H1 (cell line): ENCODE measurements at regions not wholly inside any gene's neighbourhood (a gene's known extent, or its start where the extent isn't known, plus 50 kb on each side); places are given as distances from the start of the nearest gene placed in this dataset.

Experiments
- CTCF ChIA-PET: fragments of 300-600 bp; sonication (Branson Sonifier 250); formaldehyde crosslinking; loops from one replicate; lab custom pipeline; 2021; ENCODE audit not compliant: partially characterized antibody; lab: Charles Lee
- POLR2A ChIA-PET: fragments of 300-600 bp; sonication (Branson Sonifier 250); formaldehyde crosslinking; loops from one replicate; lab custom pipeline; 2021; ENCODE audit warnings: inconsistent platforms; ENCODE audit not compliant: partially characterized antibody; lab: Charles Lee
- DNase-seq, 2 experiments: peaks; one replicate each; pipeline versions ENCODE4 v3.0.0 to v3.0.0-alpha.2; 2010 to 2022; ENCODE audit warnings: low spot score in 2 of 2, low read depth in 1 of 2, mixed read lengths in 1 of 2
- FAIRE-seq: peaks from 2 replicates; lab custom pipeline; 2011; peaks lifted over from hg19 to GRCh38; lab: Jason Lieb, UNC
- H2AFZ ChIP-seq: 2 replicates; pipeline ENCODE4 v1.8.1; 2012; ENCODE audit warnings: low read length, inconsistent platforms
- H2AK5ac ChIP-seq: 2 replicates; pipeline ENCODE4 v1.6.1; 2013; ENCODE audit warnings: low read depth, low read length
- H2BK120ac ChIP-seq: replicated peaks from 2 replicates; pipeline ENCODE3; 2013; ENCODE audit warnings: low read depth, low read length, inconsistent platforms
- H2BK12ac ChIP-seq: 2 replicates; pipeline ENCODE4 v1.6.1; 2013; ENCODE audit warnings: low read depth, low read length
- H2BK15ac ChIP-seq: 2 replicates; pipeline ENCODE4 v1.6.1; 2013; ENCODE audit warnings: low read length
- H2BK20ac ChIP-seq: 2 replicates; pipeline ENCODE4 v1.6.1; 2013; ENCODE audit warnings: low read length
- H2BK5ac ChIP-seq: 2 replicates; pipeline ENCODE4 v1.6.1; 2013; ENCODE audit warnings: low read depth, low read length
- H3K14ac ChIP-seq: 2 replicates; pipeline ENCODE4 v1.6.1; 2013; ENCODE audit warnings: inconsistent platforms; ENCODE audit not compliant: insufficient read length
- H3K18ac ChIP-seq: 2 replicates; pipeline ENCODE4 v1.6.1; 2013; ENCODE audit warnings: low read length; ENCODE audit errors: extremely low read depth
- H3K23ac ChIP-seq: 2 replicates; pipeline ENCODE4 v1.6.1; 2013; ENCODE audit warnings: inconsistent platforms; ENCODE audit not compliant: insufficient read length
- H3K23me2 ChIP-seq: 2 replicates; pipeline ENCODE4 v1.6.1; 2013; ENCODE audit warnings: low read depth, low read length
- H3K27ac ChIP-seq: 2 replicates; pipeline ENCODE4 v1.6.1; 2011; ENCODE audit warnings: low read depth, low read length, inconsistent platforms
- H3K27me3 ChIP-seq, 4 experiments: replicated peaks in 1 of 4; 1 replicate in 1 of 4; 2 replicates in 3 of 4; pipeline versions ENCODE4 v1.6.1 to v1.8.1; 2011 to 2013; ENCODE audit warnings: low read length in 3 of 4, mild to moderate bottlenecking in 3 of 4, inconsistent platforms in 2 of 4, mixed read lengths in 2 of 4, moderate library complexity in 1 of 4; ENCODE audit not compliant: control insufficient read depth in 3 of 4, insufficient read depth in 3 of 4; ENCODE audit errors: extremely low read depth in 1 of 4
- H3K36me3 ChIP-seq, 4 experiments: 2 replicates each; pipeline versions ENCODE4 v1.6.1 to v1.8.1; 2011 to 2013; ENCODE audit warnings: mild to moderate bottlenecking in 4 of 4, low read length in 3 of 4, moderate library complexity in 2 of 4, control low read depth in 1 of 4, inconsistent platforms in 1 of 4; ENCODE audit not compliant: insufficient read depth in 4 of 4, control insufficient read depth in 2 of 4
- H3K4ac ChIP-seq: replicated peaks from 2 replicates; pipeline ENCODE3; 2013; ENCODE audit warnings: low read length, low read depth, mixed read lengths, inconsistent platforms; ENCODE audit not compliant: insufficient read length
- H3K4me1 ChIP-seq, 4 experiments: replicated peaks in 1 of 4; 1 replicate in 1 of 4; 2 replicates in 3 of 4; pipeline versions ENCODE4 v1.6.1 to v1.8.1; 2011 to 2013; ENCODE audit warnings: low read length in 3 of 4, inconsistent platforms in 2 of 4, mixed read lengths in 1 of 4; ENCODE audit not compliant: insufficient read depth in 4 of 4, control insufficient read depth in 3 of 4
- H3K4me2 ChIP-seq, 2 experiments: 2 replicates each; pipeline versions ENCODE4 v1.6.1 to v1.8.1; 2011 to 2013; ENCODE audit warnings: low read depth in 2 of 2, low read length in 2 of 2, control low read depth in 1 of 2, inconsistent platforms in 1 of 2, mild to moderate bottlenecking in 1 of 2; ENCODE audit not compliant: insufficient read depth in 1 of 2
- H3K4me3 ChIP-seq, 4 experiments: fragments of 200-600, 300-600 bp in 1 of 4; sonication (generic), shearing (Covaris generic), sonication (Bioruptor Twin) in 1 of 4; 2 replicates each; pipeline versions ENCODE4 v1.5.1 to v1.8.1; 2011 to 2016; ENCODE audit warnings: low read length in 4 of 4, low read depth in 3 of 4, control low read depth in 2 of 4, inconsistent platforms in 2 of 4, mild to moderate bottlenecking in 2 of 4, mixed read lengths in 1 of 4, moderate library complexity in 1 of 4; ENCODE audit not compliant: insufficient read depth in 2 of 4; ENCODE audit errors: extremely low read depth in 1 of 4
- H3K56ac ChIP-seq: replicated peaks from 2 replicates; pipeline ENCODE3; 2013; ENCODE audit warnings: low read depth, mild to moderate bottlenecking, mixed read lengths, low read length, inconsistent platforms; ENCODE audit not compliant: insufficient read length
- H3K79me1 ChIP-seq: 2 replicates; pipeline ENCODE4 v1.6.1; 2013; ENCODE audit warnings: low read depth, low read length, control low read depth
- H3K79me2 ChIP-seq, 2 experiments: 2 replicates each; pipeline versions ENCODE4 v1.6.1 to v1.8.1; 2012 to 2013; ENCODE audit warnings: low read length in 2 of 2, mild to moderate bottlenecking in 2 of 2, inconsistent platforms in 1 of 2; ENCODE audit not compliant: insufficient read depth in 2 of 2, control insufficient read depth in 1 of 2
- H3K9ac ChIP-seq, 4 experiments: replicated peaks in 1 of 4; 1 replicate in 1 of 4; 2 replicates in 3 of 4; pipeline versions ENCODE4 v1.6.1 to v1.8.1; 2011 to 2013; ENCODE audit warnings: low read depth in 3 of 4, low read length in 3 of 4, control low read depth in 2 of 4, mild to moderate bottlenecking in 2 of 4, moderate library complexity in 2 of 4, inconsistent platforms in 1 of 4; ENCODE audit errors: extremely low read depth in 1 of 4
- H3K9me3 ChIP-seq, 2 experiments: 2 replicates each; pipeline versions ENCODE4 v1.6.1 to v1.8.1; 2012 to 2013; ENCODE audit warnings: mild to moderate bottlenecking in 2 of 2, moderate library complexity in 2 of 2, control low read depth in 1 of 2, inconsistent platforms in 1 of 2, low read depth in 1 of 2, low read length in 1 of 2, mixed read lengths in 1 of 2; ENCODE audit not compliant: insufficient read depth in 2 of 2
- H4K20me1 ChIP-seq, 2 experiments: replicated peaks in 1 of 2; 2 replicates each; pipeline versions ENCODE3 to v1.8.1; 2011 to 2013; ENCODE audit warnings: inconsistent platforms in 2 of 2, low read length in 2 of 2, mild to moderate bottlenecking in 1 of 2; ENCODE audit not compliant: insufficient read depth in 2 of 2, control insufficient read depth in 1 of 2
- H4K5ac ChIP-seq: 2 replicates; pipeline ENCODE4 v1.6.1; 2013; ENCODE audit warnings: low read length, low read depth, mixed read lengths, inconsistent platforms; ENCODE audit not compliant: insufficient read length
- H4K8ac ChIP-seq: 2 replicates; pipeline ENCODE4 v1.8.0; 2013; ENCODE audit warnings: mild to moderate bottlenecking, moderate library complexity, low read length, inconsistent platforms; ENCODE audit not compliant: insufficient read depth; ENCODE audit errors: extremely low read depth
- H4K91ac ChIP-seq: replicated peaks from 2 replicates; pipeline ENCODE3; 2013; ENCODE audit warnings: low read length, mixed read lengths, inconsistent platforms; ENCODE audit not compliant: insufficient read length
- BACH1 ChIP-seq: IDR thresholded peaks from 2 replicates; pipeline ENCODE4 v1.6.1; 2012; ENCODE audit warnings: low read length, improper control_type of control experiment
- BRCA1 ChIP-seq: IDR thresholded peaks from 2 replicates; pipeline ENCODE4 v1.6.1; 2012; ENCODE audit warnings: low read depth, low read length, improper control_type of control experiment
- E2F6 ChIP-seq: IDR thresholded peaks from 2 replicates; pipeline ENCODE4 v1.6.1; 2012; ENCODE audit warnings: inconsistent platforms
- GTF2F1 ChIP-seq: IDR thresholded peaks from 2 replicates; pipeline ENCODE4 v1.6.1; 2012; ENCODE audit warnings: low read depth, low read length, improper control_type of control experiment, borderline replicate concordance
- MAFK ChIP-seq: IDR thresholded peaks from 2 replicates; pipeline ENCODE4 v1.6.1; 2012; ENCODE audit warnings: low read depth, mild to moderate bottlenecking, improper control_type of control experiment, low read length
- POLR2AphosphoS5 ChIP-seq: IDR thresholded peaks from 2 replicates; pipeline ENCODE4 v1.6.1; 2011; ENCODE audit warnings: low read depth, low read length
- POU5F1 ChIP-seq: IDR thresholded peaks from 2 replicates; pipeline ENCODE4 v1.6.1; 2011; ENCODE audit warnings: low read depth, mild to moderate bottlenecking, low read length, moderate library complexity
- RBBP5 ChIP-seq: IDR thresholded peaks from 2 replicates; pipeline ENCODE4 v1.7.1; 2012; ENCODE audit warnings: low read depth, mild to moderate bottlenecking, inconsistent platforms, low read length, moderate library complexity, borderline replicate concordance
- RFX5 ChIP-seq: IDR thresholded peaks from 2 replicates; pipeline ENCODE4 v1.6.1; 2011; ENCODE audit warnings: low read depth, low read length, improper control_type of control experiment, borderline replicate concordance
- SIN3A ChIP-seq, 2 experiments: IDR thresholded peaks in 1 of 2; conservative IDR thresholded peaks in 1 of 2; 2 replicates each; pipeline ENCODE4 v1.6.1; 2011 to 2012; ENCODE audit warnings: low read length in 2 of 2, improper control_type of control experiment in 1 of 2, low read depth in 1 of 2, mild to moderate bottlenecking in 1 of 2
- SIRT6 ChIP-seq: IDR thresholded peaks from one replicate; pipeline ENCODE4 v1.7.1; 2012; ENCODE audit warnings: low read length, inconsistent platforms
- SIX5 ChIP-seq: IDR thresholded peaks from 2 replicates; pipeline ENCODE4 v1.6.1; 2011; ENCODE audit warnings: mild to moderate bottlenecking, low read depth, low read length
- SP2 ChIP-seq: IDR thresholded peaks from 2 replicates; pipeline ENCODE4 v1.6.1; 2012; ENCODE audit warnings: mild to moderate bottlenecking, low read length, inconsistent platforms
- TAF1 ChIP-seq: IDR thresholded peaks from 2 replicates; pipeline ENCODE4 v1.6.1; 2011; ENCODE audit warnings: mild to moderate bottlenecking, low read depth, low read length
- TEAD4 ChIP-seq: IDR thresholded peaks from 2 replicates; pipeline ENCODE4 v1.6.1; 2012; ENCODE audit warnings: low read depth, low read length, inconsistent platforms, mixed read lengths
- TF ChIP-seq, protein P1 (sequence below): IDR thresholded peaks from 2 replicates; pipeline ENCODE4 v1.6.1; 2011; ENCODE audit warnings: low read depth, mild to moderate bottlenecking, low read length; ENCODE audit not compliant: insufficient read depth

DNA sequence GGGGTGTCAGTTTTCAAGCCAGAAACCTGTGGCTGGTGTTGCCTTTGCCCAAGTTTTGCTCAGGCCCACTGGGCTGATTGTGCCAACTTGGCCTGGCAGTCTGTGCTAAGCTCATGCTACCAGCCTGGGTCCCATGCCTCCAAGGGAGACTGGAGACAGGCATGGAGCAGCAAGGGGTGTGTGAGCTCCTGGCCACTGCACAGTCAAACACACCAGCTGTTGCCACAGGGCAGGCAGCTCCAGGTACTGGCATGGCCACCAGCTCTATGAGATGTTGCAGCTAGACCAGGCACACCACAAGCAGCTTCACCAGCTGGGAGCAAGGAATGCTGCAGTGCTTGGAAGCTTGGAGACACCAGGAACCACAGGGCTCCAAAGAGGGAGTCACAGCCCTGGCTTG lies 638.8 kb downstream of the PLOD2 start:
- Histone ChIP-seq H4K8ac (no peak overlapping the region), H2BK20ac (no peak overlapping the region), H4K20me1 (no peaks in the 10 kb centered on the region), H3K18ac (no peak overlapping the region), H3K9me3 (no peaks in the 10 kb centered on the region), H3K27ac (no peak overlapping the region), H3K27me3 (no peaks in the 10 kb centered on the region), H2BK120ac (no peak overlapping the region), H3K4me1 (peaks cover 0 to 3% (median under 1%) of the 10 kb centered on the region in 4 experiments; a peak in 4 of 7 replicates), H3K56ac (no peak overlapping the region), H3K23ac (no peak overlapping the region), H3K9ac (no peak overlapping the region), H3K23me2 (no peaks in the 10 kb centered on the region), H4K5ac (no peak overlapping the region), H3K14ac (no peak overlapping the region), H2BK12ac (no peak overlapping the region; the same call in 1 of the 2 replicates), H3K4me3 (no peak overlapping the region), H2BK5ac (0 out of 2 replicates have a peak overlapping the region, but pooled peaks have one; percentile 12), H3K4ac (no peak overlapping the region), H4K91ac (no peak overlapping the region), H2AK5ac (no peak overlapping the region), H3K36me3 (no peaks in the 10 kb centered on the region), H3K79me2 (no peaks in the 10 kb centered on the region), H3K79me1 (no peaks in the 10 kb centered on the region), H3K4me2 (no peak overlapping the region), H2AFZ (no peak overlapping the region), H2BK15ac (peak overlapping the region; percentile 11; the same call in 1 of the 2 replicates)
- FAIRE-seq = no peak
- DNase-seq = no peak
- ChIA-PET POLR2A (no interaction called here), CTCF (interaction anchor here (0.5 to 1.3 kb wide), 5 partner anchors 8 to 270 kb away, joined by 3 to 7 read pairs (median 3); no protein-coding TSS in a partner anchor)
- TF ChIP-seq SIN3A (conservative IDR thresholded peaks at IDR 0.05 in 1 of 2, IDR thresholded peaks at IDR 0.05 in 1 of 2; ENCODE audit: low read depth in 1 of 2, low read length in 2 of 2) (no peak), RBBP5 (no peak), E2F6 (no peak), RFX5 (no peak), BRCA1 (no peak), SIRT6 (no peak), SP2 (no peak), GTF2F1 (no peak), SIX5 (no peak), TEAD4 (no peak), BACH1 (no peak), TAF1 (no peak), POU5F1 (no peak), POLR2AphosphoS5 (no peak), MAFK (no peak)
- TF ChIP-seq, protein P1, sequence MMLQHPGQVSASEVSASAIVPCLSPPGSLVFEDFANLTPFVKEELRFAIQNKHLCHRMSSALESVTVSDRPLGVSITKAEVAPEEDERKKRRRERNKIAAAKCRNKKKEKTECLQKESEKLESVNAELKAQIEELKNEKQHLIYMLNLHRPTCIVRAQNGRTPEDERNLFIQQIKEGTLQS = no peak
